Psoas muscle (tissue), 7 donors: ENCODE measurements at regions not wholly inside any gene's neighbourhood (a gene's known extent, or its start where the extent isn't known, plus 50 kb on each side); places are given as distances from the start of the nearest gene placed in this dataset.

Experiments used
- ATAC-seq, 4 donors: fragments of 200-7000 bp; cut with Tn5 transposase; one replicate each; pipeline ENCODE4 v1.9.1; 2020; ENCODE audit warnings: moderate library complexity in 3 of 4, mild to moderate bottlenecking in 2 of 4
- DNase-seq, 2 donors: peaks; one replicate each; pipeline ENCODE4 v3.0.0-alpha.2; 2020
- H3K27ac ChIP-seq: fragments of 200-600 bp; one replicate; pipeline ENCODE4 v1.8.0; 2022
- H3K27me3 ChIP-seq, 3 donors: fragments of 200-600 bp in 1 of 3; one replicate each; pipeline versions ENCODE4 v1.6.1 to v1.8.0; 2013 to 2022; ENCODE audit warnings: low read length in 2 of 3, mild to moderate bottlenecking in 2 of 3, moderate library complexity in 1 of 3; ENCODE audit not compliant: insufficient read depth in 3 of 3
- H3K36me3 ChIP-seq, 2 donors: fragments of 200-600 bp in 1 of 2; one replicate each; pipeline versions ENCODE4 v1.6.1 to v1.8.0; 2013 to 2022; ENCODE audit warnings: low read depth in 1 of 2, mild to moderate bottlenecking in 1 of 2, moderate library complexity in 1 of 2; ENCODE audit not compliant: insufficient read depth in 1 of 2
- H3K4me1 ChIP-seq: fragments of 200-600 bp; one replicate; pipeline ENCODE4 v1.8.0; 2022
- H3K4me3 ChIP-seq: fragments of 200-600 bp; one replicate; pipeline ENCODE4 v1.8.0; 2022; ENCODE audit warnings: mild to moderate bottlenecking
- H3K9me3 ChIP-seq: fragments of 200-600 bp; one replicate; pipeline ENCODE4 v1.8.0; 2022
- CTCF ChIP-seq: fragments of 200-600 bp; IDR thresholded peaks from one replicate; pipeline ENCODE4 v1.8.0; 2022; ENCODE audit warnings: antibody characterized with exemption
- WGBS, 3 donors: extraction: QIAGEN DNeasy Blood & Tissue Kit; methylation state at CpG; one replicate each; pipeline versions ENCODE4 v1.1.6 to v1.1.7; 2013; 5-methylcytosine and 5-hydroxymethylcytosine counted together
- intact Hi-C, 2 donors: fragments of 100-400 bp; cut with DNase I; formaldehyde crosslinking; loops; one replicate each; pipeline versions ENCODE4 v1.11.0 to v1.14.2; 2022
- donor health status: healthy with polysubstance abuse.
- donor health status: DM: no; HTN: no; CAD: no; lungs with moderate emphysema.
- donor health status: Bipolar disorder and iron deficiency.
- donor health status: healthy.
- donor health status: DM: yes; HTN: yes; CAD: no.
- donor health status: DM: no; HTN: no; CAD: no.
- donor health status: DM: yes; HTN: yes; CAD: no.

DNA sequence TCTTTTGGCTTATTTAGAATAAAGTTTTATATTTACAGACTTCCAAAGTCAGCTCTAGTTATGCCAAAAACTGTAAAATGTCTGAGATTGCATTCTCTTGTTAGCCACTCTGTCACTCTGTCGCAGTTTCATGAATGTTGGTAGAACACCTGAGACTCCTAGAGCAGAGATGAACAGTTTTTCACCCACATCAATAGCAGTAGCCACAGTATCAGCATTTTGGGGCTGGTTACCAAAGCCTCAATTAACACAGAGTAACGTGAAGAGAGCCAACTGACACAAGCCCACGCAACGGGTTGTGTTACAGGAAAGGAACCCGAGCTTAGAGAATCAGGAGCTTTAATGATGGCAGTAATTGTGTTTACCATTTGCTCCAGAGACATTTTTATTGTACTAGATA lies 443.0 kb upstream of the SLC39A10 start:
- Histone ChIP-seq H3K4me1 (no peaks in the 10 kb centered on the region), H3K27ac (no peak overlapping the region), H3K36me3 (no peaks in the 10 kb centered on the region), H3K27me3 (no peaks in the 10 kb centered on the region), H3K9me3 (no peaks in the 10 kb centered on the region), H3K4me3 (no peak overlapping the region)
- ATAC-seq: no peak
- no peak for DNase-seq
- intact Hi-C loops: no loop called here
- 63 to 76% (median 69%) methylated on average over 5 of the region's 5 CpGs for WGBS, 3 donors
- no peak for TF ChIP-seq CTCF

GRCh38 chr2:195212586-195212985 lies 444.4 kb upstream of the SLC39A10 start:
- DNase-seq: no peak
- H3K36me3 ChIP-seq: no peaks in the 10 kb centered on the region

GRCh38 chr2:195202163-195202845 lies 454.7 kb upstream of the SLC39A10 start:
- Histone ChIP-seq H3K9me3 (no peaks in the 10 kb centered on the region), H3K27ac (no peak overlapping the region), H3K27me3 (no peaks in the 10 kb centered on the region), H3K4me1 (no peaks in the 10 kb centered on the region), H3K36me3 (no peaks in the 10 kb centered on the region), H3K4me3 (no peak overlapping the region)
- ATAC-seq (no peak), DNase-seq (no peak)
- WGBS, 3 donors: 77 to 84% (median 78%) methylated on average over 2 of the region's 2 CpGs
- no peak for TF ChIP-seq CTCF
- intact Hi-C loops: no loop called here

More at GRCh38 chr2:195212586-195212985, 444.4 kb upstream of the SLC39A10 start:
- WGBS, 3 donors: 19 to 25% (median 23%) methylated on average over 3 of the region's 3 CpGs
- Histone ChIP-seq H3K9me3 (no peaks in the 10 kb centered on the region), H3K4me3 (no peak overlapping the region), H3K4me1 (no peaks in the 10 kb centered on the region), H3K27ac (no peak overlapping the region), H3K27me3 (no peaks in the 10 kb centered on the region)
- ATAC-seq: no peak
- TF ChIP-seq CTCF: no peak
- intact Hi-C loops: no loop called here

GRCh38 chr2:195199864-195200263 lies 457.2 kb upstream of the SLC39A10 start:
- Histone ChIP-seq H3K27me3 (no peaks in the 10 kb centered on the region), H3K4me1 (no peaks in the 10 kb centered on the region), H3K36me3 (no peaks in the 10 kb centered on the region), H3K9me3 (no peaks in the 10 kb centered on the region), H3K27ac (no peak overlapping the region), H3K4me3 (no peak overlapping the region)
- intact Hi-C loops: no loop called here
- no peak for ATAC-seq
- no peak for DNase-seq
- TF ChIP-seq CTCF: no peak
